Fibroblast of villous mesenchyme (primary cell): ENCODE measurements at regions not wholly inside any gene's neighbourhood (a gene's known extent, or its start where the extent isn't known, plus 50 kb on each side); places are given as distances from the start of the nearest gene placed in this dataset.

ENCODE experiments used
- DNase-seq: peaks from one replicate; pipeline ENCODE4 v3.0.0-alpha.2; 2010; ENCODE audit warnings: low read depth
- H3K4me3 ChIP-seq: 2 replicates; pipeline ENCODE4 v1.5.1; 2011; ENCODE audit warnings: low read depth, mild to moderate bottlenecking, low read length
- CTCF ChIP-seq: IDR thresholded peaks from 2 replicates; pipeline ENCODE4 v1.5.1; 2012; ENCODE audit warnings: low read depth, mild to moderate bottlenecking, low read length; ENCODE audit not compliant: insufficient read depth

- DNase-seq, result no peak
- no peak overlapping the region for H3K4me3 ChIP-seq
- TF ChIP-seq CTCF, result no peak
Measured at GRCh38 chrX:145727476-145727875, 90.2 kb upstream of the SLITRK2 start.

- no peak for TF ChIP-seq CTCF
- DNase-seq, result no peak
- no peak overlapping the region for H3K4me3 ChIP-seq
Measured at GRCh38 chrX:145729635-145730034, 88.0 kb upstream of the SLITRK2 start.

- no peak for DNase-seq
- TF ChIP-seq CTCF, result no peak
- H3K4me3 ChIP-seq, result no peak overlapping the region
Measured at GRCh38 chrX:145735036-145735435, 82.6 kb upstream of the SLITRK2 start.

- H3K4me3 ChIP-seq, result no peak overlapping the region
- no peak for DNase-seq
- TF ChIP-seq CTCF, result no peak
Measured at GRCh38 chrX:145751943-145752342, 65.7 kb upstream of the SLITRK2 start.
